OCI-LY7 (cell line): ENCODE measurements at regions not wholly inside any gene's neighbourhood (a gene's known extent, or its start where the extent isn't known, plus 50 kb on each side); places are given as distances from the start of the nearest gene placed in this dataset.

Experiments
- EZH2phosphoT487 ChIP-seq: fragments of 200-600 bp; sonication (generic); IDR thresholded peaks from 2 replicates; pipeline ENCODE4 v1.6.1; 2018; ENCODE audit warnings: low read depth, borderline replicate concordance, mild to moderate bottlenecking, mixed run types, antibody characterized with exemption, low read length, moderate library complexity, mixed read lengths
- TF ChIP-seq, protein P1 (sequence below): fragments of 200-600 bp; sonication (generic); conservative IDR thresholded peaks from 2 replicates; pipeline ENCODE4 v1.5.1; 2014; ENCODE audit warnings: mild to moderate bottlenecking, antibody characterized with exemption, low read length, moderate library complexity, mixed read lengths

GRCh38 chr4:127007305-127007704, 625.5 kb upstream of the INTU start:
- TF ChIP-seq, protein P1, sequence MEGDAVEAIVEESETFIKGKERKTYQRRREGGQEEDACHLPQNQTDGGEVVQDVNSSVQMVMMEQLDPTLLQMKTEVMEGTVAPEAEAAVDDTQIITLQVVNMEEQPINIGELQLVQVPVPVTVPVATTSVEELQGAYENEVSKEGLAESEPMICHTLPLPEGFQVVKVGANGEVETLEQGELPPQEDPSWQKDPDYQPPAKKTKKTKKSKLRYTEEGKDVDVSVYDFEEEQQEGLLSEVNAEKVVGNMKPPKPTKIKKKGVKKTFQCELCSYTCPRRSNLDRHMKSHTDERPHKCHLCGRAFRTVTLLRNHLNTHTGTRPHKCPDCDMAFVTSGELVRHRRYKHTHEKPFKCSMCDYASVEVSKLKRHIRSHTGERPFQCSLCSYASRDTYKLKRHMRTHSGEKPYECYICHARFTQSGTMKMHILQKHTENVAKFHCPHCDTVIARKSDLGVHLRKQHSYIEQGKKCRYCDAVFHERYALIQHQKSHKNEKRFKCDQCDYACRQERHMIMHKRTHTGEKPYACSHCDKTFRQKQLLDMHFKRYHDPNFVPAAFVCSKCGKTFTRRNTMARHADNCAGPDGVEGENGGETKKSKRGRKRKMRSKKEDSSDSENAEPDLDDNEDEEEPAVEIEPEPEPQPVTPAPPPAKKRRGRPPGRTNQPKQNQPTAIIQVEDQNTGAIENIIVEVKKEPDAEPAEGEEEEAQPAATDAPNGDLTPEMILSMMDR, result no peak
- TF ChIP-seq EZH2phosphoT487, result no peak
